ENCODE measurements at regions not wholly inside any gene's neighbourhood (a gene's known extent, or its start where the extent isn't known, plus 50 kb on each side); places are given as distances from the start of the nearest gene placed in this dataset.
"Not testable (repeated sequence)": the region's sequence is repeated elsewhere in the genome, so short reads cannot be mapped to it uniquely, and the experiment has no call there.

DNA sequence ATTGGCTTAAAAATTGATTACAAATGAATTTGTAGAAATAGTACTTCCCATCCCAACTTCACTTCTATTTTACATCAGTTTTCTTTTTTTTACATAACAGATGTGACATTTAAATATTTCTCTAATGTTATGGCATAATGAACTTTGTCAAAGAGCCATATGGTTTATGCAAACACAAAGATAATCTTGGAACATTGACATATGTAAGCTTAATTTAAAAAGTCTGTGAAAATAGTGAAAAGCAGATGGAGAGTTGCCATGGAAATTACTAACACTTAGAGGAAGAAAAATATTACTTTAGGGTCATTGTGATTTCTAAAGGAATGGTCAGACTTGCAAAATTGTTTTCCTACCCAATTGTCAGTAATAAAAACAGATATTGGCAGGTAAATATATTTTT lies 232.4 kb downstream of the AEBP2 start:
- no peak for DNase-seq

DNA sequence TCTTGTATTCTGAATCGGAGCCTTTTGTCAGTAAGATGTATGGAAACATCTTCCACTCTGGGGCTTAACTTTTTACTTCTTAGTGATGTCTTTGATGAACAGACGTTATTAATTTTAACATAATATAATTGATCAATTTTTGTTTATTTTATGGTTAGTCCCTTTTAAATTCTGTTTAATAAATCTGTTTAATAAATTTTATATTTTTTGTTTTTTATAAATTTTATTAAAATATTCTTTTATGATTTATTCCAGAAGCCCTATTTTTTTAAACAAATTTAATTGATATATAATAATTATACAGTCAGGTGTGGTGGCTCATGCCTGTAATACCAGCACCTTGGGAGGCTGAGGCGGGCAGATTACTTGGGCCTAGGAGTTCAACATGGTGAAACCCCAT lies 235.1 kb downstream of the AEBP2 start:
- DNase-seq: no peak

DNA sequence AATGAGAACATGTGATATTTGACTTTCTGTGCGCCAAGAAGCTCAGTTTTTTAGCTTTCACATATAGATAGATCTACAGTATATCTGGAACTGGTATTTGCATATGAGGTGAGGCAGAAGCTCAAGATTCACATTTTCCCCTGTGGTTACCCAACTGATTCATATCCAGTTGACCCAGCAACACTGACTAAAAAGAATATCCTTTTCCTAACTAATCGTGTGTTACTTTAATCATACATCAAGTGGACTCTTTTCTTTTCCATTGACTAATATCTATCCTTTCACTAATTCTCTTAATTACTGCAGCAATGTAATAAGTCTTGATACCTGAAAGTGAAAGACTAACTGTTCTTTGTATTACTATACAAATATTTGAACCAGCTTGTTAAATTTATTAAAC lies 236.1 kb downstream of the AEBP2 start:
- DNase-seq: no peak

DNA sequence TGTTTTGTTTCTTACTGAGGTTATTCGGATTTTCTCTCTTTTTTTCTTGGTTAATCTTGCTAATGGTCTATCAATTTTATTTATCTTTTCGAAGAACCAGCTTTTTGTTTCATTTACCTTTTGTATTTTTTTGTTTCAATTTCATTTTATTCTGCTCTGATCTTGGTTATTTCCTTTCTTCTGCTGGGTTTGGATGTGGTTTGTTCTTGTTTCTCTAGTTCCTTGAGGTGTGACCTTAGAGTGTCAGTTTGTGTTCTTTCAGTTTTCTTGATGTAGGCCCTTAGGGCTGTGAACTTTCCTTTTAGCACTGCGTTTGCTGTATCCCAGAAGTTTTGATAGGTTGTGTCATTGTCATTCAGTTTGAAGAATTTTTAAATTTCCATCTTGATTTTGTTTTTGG lies 239.2 kb downstream of the AEBP2 start:
- not testable (repeated sequence) for DNase-seq

DNA sequence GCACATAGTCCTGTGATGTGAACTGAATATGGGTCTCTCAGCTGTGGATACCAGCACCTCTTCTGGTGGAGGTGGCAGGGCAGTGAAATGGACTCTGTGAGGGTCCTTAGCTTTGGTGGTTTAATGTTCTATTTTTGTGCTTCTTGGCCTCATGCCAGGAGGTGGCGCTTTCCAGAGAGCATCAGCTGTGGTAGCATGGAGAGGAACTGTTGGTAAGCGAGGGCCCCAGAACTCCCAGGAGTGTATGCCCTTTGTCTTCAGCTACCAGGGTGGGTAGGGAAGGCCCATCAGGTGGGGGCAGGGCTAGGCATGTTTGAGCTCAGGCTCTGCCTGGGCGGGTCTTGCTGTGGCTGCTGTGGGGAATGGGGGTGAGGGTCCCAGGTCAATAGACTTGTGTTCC lies 241.7 kb downstream of the AEBP2 start:
- no peak for DNase-seq

DNA sequence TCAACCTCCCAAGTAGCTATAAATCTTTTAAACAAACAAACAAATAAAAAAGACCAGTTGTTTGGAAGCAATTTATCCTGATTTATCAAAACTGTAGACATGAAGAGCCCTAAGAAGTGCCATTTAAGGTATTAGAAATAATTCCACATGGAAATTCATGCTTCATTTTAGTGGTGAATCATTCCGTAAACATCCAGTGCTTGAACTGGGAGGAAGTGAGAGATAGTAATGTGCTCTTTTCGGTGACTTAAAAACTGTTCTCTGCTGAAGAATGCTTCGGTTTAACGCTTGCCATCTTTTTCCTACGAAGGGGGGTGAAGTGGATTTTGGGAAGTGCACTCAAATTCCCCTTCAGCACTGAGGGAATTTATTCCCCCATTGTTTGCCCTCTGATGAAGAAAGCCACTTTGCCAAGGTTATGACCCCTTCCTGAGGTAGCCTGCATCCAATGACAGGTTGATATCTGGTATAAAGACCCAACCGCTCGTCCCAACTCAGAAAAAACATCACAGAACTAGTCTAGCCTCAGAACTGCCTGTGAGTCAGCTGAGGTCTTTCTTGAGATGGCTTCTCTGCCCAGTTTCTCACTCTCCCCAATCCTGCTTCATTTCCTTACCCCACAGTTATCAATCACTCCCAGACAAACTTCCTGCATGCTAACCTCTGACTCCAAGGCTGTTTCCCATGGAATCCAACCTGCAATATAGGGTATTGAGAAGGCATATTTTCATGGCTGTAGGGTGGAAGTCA lies 244.1 kb downstream of the AEBP2 start:
- DNase-seq: no peak

DNA sequence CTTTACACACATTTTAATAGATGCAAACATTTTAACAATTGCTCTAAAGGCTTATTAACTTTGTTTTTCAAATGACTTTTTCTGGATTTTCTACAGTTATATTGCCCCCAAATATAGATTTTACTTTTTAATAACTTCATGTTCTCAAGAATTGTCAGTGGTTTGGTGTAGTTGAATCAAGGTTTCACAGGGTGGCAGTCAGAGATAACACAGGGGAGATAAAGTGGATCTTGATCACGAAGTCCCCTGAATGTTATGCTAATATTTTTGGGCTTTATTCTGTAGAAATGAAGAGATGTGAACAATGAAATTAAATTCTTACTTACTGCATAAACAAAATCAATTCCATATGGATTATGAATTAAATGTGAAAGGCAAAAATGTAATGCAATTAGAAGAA lies 248.1 kb downstream of the AEBP2 start:
- no peak for DNase-seq

DNA sequence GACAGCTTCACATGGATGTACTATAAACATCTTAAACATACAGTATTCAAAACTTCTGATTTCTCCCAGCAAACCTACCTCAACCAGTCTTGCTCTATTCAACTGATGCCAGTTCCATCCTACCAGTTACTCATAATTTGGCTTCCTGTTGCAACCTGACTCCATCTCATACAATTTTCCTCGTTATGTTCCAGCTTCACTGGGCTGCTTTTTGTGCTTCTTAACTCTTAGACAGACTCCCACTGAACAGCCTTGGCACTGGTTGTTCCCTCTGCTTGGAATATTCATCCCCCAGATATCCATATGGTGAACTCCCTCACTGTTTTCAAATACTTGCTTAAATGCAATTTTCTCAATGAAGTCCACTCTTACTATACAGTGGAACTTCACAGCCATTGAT lies 249.2 kb downstream of the AEBP2 start:
- no peak for DNase-seq

DNA sequence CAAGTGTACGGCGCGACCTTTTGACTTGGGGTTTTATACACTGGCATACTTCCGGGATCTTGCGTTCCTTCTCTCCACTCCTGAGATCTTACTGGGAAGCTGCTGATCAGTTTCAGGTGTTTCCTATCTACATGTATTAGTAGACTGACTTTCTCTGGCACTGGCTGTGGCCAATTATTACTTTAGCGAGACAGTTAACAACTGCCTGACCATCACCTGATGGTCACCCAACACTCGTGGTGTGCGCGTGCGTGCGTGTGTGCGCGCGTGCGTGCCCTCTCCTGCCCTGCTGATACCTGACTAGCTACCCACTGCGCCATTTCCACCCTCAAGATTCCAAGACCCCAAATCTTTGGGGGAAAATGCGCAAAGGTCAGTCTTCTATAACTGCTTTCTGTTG lies 249.9 kb downstream of the AEBP2 start:
- no peak for DNase-seq

DNA sequence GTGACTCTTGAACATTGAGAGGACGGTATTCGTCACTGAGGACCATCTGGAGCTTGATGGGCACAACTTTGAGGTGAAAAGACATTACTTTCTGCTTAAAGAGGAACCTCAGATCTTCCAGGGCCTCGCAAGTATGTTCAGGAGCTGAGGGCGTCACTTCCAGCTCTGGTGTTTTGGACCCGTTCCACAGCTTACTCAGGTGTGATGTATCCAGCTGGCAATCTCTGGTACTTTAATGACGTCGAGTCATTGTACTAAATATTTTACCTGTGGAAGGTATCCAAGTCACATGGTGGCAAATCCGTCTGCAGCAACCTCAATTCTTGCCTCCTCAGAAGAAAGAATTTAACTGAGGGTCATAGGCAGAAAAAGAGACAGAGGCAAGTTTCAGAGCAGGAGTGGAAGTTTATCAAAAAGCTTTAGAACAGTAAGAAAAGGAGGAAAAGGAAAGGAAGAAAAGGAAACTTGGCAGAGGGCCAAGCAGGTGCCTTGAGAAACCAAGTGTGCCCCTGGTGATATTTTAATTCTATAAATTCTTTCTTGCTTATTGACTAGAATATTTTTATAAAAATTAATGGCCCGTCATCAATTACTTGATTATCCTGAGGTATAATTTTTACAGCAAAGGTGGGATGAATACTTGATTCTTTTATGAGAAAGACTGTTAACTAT lies 250.6 kb downstream of the AEBP2 start:
- DNase-seq: no peak

DNA sequence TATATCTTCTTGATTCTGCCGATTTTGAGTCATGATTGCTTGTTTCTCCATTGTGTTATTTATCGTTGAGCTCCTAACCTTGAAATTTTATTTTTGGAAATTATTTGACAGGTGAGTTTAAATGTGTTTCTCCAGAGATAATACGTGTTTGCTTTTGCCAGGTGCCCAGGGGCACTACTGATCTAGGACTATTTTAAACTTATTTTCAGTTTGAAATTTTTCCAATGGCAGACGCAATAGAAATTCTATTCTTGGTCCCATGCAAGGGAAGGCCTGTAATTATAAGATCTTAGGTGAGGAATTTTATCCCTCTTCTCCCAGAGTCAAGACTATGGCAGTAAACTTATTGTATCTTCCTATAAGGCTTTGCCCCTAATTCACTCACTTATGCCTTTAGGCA lies 252.8 kb downstream of the AEBP2 start:
- DNase-seq: no peak

DNA sequence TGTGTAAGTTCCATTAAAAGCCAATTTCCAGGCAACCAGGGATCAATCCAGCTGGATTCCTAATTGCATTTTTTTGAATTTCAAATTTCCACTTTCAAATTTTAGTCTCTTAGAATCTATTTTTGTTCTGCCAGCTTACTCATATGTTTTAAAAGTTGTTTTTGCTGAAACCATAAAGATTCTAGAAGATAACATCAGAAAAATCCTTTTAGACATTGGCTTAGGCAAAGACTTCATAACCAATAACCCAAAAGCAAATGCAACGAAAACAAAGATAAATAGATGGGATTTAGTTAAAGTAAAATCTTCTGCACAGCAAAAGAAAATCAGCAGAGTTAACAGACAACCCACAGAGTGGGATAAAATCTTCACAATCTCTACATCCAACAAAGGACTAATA lies 253.3 kb downstream of the AEBP2 start:
- DNase-seq: no peak

DNA sequence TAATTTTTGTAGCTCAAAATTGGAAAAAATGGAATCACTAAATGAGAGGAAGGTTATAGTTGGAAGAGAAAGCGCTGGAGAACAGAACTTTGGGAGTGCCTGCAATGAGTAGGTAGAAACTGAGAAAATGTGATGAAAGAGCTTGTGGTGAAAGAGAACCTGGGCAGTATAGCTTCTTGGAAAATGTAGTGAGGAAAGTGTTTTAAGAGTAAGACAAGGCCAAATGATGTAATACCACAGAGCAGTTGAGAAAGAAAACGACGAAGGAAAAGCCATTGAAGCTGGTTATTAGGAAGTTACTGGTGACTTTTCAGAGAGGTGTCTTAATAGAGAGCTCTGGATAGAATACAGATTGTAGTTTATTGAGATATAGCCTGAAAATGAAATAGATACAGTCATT lies 255.3 kb downstream of the AEBP2 start:
- DNase-seq: no peak

DNA sequence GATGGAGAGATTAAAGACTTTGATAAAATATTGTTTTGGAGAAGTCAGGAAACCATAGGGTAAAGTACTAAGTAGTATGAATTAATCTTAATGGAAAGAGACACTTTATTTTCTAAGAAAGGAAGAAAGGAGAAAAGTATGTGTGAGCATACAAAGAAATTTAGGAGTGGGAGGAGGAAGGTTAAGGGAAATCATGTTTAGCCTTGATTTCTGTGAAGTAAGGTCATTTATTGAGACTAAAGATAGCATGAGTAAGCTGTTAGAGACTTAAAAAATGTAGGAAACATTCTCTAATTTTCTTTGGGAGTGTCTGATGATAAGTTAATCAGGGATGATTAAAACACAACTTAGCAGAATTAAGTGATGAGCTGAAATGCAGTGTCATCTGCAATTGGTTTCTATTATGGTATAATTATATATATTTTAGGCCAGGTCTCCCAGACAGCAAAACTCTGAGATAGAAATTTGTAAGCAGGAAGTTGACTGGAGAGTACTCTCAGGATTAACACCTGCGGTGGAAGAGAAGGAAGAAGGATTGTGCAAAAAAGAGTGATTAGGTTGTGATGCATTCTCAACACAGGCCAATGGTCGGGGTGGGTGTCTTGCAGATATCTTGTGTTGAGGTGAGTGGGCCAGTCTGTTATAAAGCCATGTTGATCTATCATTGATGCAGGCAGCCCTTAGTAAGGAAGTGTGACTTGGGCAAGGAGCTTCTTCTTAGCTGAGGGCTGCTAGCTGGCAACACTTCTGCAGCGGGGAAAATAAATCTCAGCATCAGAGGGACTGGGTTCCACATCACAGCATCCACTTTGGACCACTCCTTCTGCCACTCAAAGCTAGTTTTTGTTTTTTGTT lies 256.2 kb downstream of the AEBP2 start:
- DNase-seq: no peak

DNA sequence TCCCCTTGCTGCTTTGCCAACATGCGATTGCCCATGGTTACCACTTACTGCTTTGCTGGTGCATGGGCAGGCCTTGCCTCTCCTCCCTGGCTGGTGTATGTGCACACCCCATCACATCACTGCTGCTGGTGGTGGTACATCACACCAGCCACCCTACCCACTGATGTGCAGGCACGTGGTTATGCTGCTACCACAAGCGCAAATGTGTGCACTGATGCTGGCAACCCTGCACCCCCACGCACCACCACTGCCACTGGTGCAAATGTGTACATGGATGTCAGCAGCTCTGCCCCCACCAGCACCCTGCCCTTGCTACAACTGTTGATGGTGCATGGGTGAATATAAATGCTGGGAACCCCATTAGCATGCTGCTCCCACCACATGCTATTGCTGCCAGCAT lies 261.7 kb downstream of the AEBP2 start:
- no peak for DNase-seq

DNA sequence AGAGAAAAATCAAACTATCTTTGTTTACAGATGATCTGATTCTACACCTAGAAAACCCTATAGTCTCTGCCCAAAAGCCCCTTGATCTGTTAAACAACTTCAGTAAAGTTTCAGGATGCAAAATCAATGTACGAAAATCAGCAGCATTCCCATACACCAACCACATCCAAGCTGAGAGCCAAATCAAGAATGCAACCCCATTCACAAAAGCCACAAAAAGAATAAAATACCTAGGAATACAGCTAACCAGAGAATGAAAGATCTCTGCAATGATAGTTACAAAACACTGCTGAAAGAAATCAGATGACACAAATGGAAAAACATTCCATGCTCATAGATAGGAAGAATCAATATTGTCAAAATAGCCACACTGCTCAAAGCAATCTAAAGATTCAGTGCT lies 265.7 kb downstream of the AEBP2 start:
- DNase-seq: no peak

DNA sequence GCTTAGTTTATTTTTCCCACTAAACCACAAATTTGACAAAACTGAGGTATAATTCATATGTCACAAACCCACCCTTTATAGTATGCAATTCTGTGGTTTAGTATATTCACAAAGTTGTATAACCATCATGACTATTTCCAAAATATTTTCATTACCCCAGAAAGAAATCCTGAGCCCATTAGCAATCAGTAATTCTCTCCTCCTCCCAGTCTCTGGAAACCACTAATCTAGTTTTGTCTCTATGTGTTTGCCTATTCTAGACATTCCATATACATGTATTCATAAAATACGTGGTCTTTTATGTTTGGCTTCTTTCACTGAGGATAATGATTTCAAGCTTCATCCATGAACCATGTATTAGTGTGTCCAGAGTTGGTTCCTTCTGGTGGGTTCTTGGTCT lies 267.6 kb downstream of the AEBP2 start:
- DNase-seq: no peak

DNA sequence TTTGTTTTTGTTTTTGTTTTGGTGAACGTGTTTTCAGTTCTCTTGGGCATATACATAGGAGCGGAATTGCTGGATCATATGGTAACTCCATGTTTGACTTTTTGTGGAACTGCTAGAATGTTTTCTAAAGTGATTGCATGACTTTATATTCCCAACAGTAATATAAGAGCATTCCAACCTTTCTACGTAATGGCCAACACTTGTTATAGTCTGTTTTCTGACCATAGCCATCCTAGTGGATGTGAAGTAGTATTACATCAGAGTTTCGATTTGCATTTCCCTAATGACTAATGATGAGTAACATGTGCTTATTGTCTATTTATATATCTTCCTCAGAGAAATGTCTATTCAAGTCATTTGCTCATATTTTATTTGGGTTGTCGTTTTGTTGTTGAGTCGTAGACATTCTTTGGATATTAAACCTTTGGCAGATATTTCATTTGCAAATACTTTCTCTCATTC lies 268.7 kb downstream of the AEBP2 start:
- DNase-seq: no peak

DNA sequence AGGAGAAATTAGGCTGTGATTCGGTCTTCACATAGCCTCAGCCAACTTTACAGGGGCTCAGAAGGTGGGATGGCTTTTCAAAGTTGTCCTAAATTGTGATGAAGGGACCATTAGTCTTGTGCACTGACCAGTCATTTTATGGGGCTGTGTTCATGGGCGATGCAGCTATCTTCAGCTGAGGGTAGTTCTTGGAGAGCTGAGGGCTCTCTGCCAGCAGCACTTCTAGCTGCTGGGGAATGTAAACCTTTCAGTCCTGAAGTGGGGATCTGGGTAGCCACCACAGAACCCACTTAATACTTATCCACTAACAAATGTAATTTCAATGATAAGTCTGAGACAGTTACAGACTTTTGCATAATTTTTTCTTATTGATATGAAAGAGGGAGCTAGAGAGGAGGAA lies 270.6 kb downstream of the AEBP2 start:
- DNase-seq: no peak

DNA sequence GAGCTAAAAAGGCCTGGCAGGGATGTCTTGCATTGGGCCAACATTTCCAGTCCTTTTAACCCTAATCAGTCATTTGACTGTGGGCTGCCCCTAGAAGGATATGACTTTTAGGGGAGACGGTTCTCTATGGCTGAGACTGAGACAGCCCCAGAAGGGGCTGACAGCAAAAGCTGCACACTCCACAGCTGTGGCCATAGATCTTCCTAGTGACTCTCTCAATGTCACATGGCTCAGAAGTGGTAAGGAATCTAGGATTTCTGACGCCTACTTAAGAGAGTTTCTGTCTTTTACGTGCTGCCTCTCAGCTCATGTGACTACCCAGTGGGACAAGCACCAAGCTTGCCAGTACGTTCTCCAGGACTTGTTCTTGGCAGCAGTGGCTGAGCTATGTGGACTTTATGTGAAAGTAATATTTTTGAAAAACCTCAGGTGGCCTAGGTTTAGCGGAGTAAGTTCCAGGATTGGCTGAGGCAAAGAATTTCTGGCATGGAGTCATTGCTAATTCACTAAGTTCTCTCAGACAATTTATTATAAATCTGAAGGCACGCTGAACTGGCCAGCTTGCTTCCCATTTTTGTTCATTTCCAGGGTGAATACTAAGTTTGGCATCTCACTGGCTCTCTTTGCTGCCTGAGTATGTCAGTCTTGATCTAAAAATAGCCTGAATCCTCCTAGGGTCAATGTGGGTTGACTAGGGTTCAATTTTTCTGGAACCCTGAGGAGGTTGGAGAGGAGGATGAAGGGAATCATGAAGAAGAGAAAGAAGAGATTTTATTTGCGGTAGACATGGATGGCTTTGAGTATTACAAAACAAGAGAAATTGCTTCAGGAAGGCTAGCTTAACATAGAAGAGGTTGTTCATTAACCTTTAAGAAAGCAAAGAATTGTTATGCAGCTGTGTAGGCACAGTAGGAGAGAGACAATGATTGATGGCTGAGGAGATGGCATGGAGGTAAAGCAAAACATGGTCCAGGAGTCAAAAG lies 271.8 kb downstream of the AEBP2 start:
- DNase-seq: no peak

DNA sequence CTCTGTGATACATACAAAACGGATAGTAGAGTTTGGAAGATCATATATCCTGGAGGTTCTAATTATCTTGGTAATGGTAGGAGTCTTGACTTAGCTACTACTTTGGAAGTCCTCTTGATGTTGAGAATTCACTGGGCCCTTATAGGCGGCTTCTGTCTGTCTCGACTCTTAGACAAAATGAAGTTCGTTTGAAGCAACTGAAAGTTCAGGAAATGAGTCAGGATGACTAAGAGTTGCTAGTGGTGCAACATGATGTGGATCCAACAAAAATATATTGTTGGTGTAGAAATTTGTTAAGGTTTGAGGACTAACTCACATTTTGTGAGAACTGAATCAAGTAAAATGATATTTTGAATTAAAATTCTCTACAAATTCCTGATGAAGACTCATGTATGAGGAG lies 272.7 kb downstream of the AEBP2 start:
- no peak for DNase-seq

DNA sequence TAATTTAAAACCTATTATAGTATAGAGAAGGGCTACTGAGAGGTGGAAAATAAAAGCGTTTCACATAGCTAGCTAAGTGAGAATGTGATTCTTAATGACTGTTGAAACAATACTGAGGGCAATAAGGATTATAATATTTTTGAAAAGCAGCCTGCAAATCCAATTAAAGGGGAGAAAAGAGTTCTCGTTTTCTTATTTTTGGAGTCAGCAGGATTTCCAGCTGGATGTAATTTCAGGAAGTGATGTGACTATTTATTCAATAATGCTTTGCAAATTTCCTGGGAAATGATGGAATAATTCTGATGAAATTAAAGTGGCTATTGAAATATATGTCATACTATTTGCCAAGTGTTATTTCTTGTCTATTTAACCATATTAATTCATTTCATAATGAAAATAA lies 279.1 kb downstream of the AEBP2 start:
- DNase-seq: no peak

DNA sequence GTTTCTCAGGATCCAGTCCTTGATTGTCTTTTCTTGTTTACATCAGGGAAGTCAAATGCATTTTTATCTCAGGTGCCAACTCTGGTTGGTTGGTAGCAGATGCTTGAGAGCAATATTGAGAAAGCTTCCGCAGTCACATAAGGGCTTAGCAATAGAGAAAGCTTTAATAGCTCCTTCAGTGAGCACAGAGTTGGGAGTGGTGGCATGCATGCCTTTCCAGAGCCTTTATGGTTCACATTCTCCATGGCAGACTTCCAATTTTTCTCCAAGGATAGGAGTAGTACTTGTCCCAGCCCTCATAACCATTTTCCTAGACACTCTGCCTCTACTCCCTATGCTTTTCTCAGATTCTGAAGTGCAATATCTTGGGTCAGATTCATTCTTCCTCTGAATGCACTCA lies 280.4 kb downstream of the AEBP2 start:
- no peak for DNase-seq
